Suprapubic skin (tissue), 4 donors: ENCODE measurements at regions not wholly inside any gene's neighbourhood (a gene's known extent, or its start where the extent isn't known, plus 50 kb on each side); places are given as distances from the start of the nearest gene placed in this dataset.

Experiments
- DNase-seq, 2 donors: peaks; one replicate each; pipeline ENCODE4 v3.0.0-alpha.2; 2019; ENCODE audit warnings: low spot score in 2 of 2
- H3K27ac ChIP-seq: fragments of 200-600 bp; sonication (generic); one replicate; pipeline ENCODE4 v1.5.1; 2019
- H3K27me3 ChIP-seq: fragments of 200-600 bp; sonication (generic); one replicate; pipeline ENCODE4 v1.5.1; 2019
- H3K36me3 ChIP-seq: fragments of 200-600 bp; sonication (generic); one replicate; pipeline ENCODE4 v1.5.1; 2019
- H3K4me1 ChIP-seq: fragments of 200-600 bp; sonication (generic); one replicate; pipeline ENCODE4 v1.5.1; 2019
- H3K4me3 ChIP-seq: fragments of 200-600 bp; sonication (generic); one replicate; pipeline ENCODE4 v1.5.1; 2019; ENCODE audit warnings: mild to moderate bottlenecking
- H3K9me3 ChIP-seq: fragments of 200-600 bp; sonication (generic); one replicate; pipeline ENCODE4 v1.5.1; 2019
- EP300 ChIP-seq: sonication (generic); formaldehyde crosslinking; IDR thresholded peaks from one replicate; pipeline ENCODE4 v1.6.1; 2017; ENCODE audit warnings: antibody characterized with exemption
- POLR2A ChIP-seq, 2 donors: fragments of 450-650 bp; IDR thresholded peaks; one replicate each; pipeline ENCODE4 v1.6.1; 2017; ENCODE audit warnings: antibody characterized with exemption in 2 of 2, mild to moderate bottlenecking in 2 of 2, moderate library complexity in 2 of 2
- POLR2AphosphoS5 ChIP-seq, 3 donors: sonication (generic); formaldehyde crosslinking; IDR thresholded peaks; one replicate each; pipeline ENCODE4 v1.6.1; 2017; ENCODE audit warnings: antibody characterized with exemption in 3 of 3
- WGBS: methylation state at CpG from one replicate; pipeline ENCODE4 v1.1.5; 2018; 5-methylcytosine and 5-hydroxymethylcytosine counted together
- TF ChIP-seq, protein P1 (sequence below), 2 donors: fragments of 200-600 bp in 1 of 2; fragments of 450-650 bp in 1 of 2; sonication (generic) in 1 of 2; IDR thresholded peaks; one replicate each; pipeline ENCODE4 v1.5.1; 2016 to 2019; ENCODE audit warnings: antibody characterized with exemption in 2 of 2, mild to moderate bottlenecking in 1 of 2, moderate library complexity in 1 of 2

DNA sequence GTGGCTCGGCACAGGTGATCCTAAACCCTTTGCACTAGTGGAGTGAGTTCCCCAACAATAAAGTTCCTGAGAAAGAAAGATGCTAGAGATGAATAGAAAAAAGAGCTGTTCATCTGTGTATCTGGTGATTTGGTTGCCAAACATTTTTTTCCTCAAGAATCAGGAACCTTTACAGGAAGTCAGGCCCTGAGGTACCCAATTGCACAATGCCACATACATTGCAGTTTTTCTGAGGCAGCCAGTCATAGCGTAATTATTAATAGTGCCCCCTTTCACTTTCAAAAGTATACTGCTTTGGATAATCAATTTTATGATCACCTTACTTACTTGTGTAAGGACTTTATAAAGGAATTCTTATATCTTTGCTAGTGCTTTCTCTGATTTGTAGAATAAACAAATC is 346.3 kb upstream of the POU3F1 start:
- H3K4me1 ChIP-seq: no peaks in the 10 kb centered on the region
- no peak overlapping the region for H3K4me3 ChIP-seq
- no peaks in the 10 kb centered on the region for H3K27me3 ChIP-seq
- 88% methylated on average over 2 of the region's 2 CpGs for WGBS
- H3K9me3 ChIP-seq: peaks cover 4% of the 10 kb centered on the region
- TF ChIP-seq, protein P1, sequence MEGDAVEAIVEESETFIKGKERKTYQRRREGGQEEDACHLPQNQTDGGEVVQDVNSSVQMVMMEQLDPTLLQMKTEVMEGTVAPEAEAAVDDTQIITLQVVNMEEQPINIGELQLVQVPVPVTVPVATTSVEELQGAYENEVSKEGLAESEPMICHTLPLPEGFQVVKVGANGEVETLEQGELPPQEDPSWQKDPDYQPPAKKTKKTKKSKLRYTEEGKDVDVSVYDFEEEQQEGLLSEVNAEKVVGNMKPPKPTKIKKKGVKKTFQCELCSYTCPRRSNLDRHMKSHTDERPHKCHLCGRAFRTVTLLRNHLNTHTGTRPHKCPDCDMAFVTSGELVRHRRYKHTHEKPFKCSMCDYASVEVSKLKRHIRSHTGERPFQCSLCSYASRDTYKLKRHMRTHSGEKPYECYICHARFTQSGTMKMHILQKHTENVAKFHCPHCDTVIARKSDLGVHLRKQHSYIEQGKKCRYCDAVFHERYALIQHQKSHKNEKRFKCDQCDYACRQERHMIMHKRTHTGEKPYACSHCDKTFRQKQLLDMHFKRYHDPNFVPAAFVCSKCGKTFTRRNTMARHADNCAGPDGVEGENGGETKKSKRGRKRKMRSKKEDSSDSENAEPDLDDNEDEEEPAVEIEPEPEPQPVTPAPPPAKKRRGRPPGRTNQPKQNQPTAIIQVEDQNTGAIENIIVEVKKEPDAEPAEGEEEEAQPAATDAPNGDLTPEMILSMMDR (IDR thresholded peaks at IDR 0.05): no peak
- TF ChIP-seq POLR2AphosphoS5 (IDR thresholded peaks at IDR 0.05) (no peak), POLR2A (IDR thresholded peaks at IDR 0.05) (no peak), EP300 (no peak)
- no peak for DNase-seq
- no peak overlapping the region for H3K27ac ChIP-seq
- H3K36me3 ChIP-seq: no peaks in the 10 kb centered on the region

DNA sequence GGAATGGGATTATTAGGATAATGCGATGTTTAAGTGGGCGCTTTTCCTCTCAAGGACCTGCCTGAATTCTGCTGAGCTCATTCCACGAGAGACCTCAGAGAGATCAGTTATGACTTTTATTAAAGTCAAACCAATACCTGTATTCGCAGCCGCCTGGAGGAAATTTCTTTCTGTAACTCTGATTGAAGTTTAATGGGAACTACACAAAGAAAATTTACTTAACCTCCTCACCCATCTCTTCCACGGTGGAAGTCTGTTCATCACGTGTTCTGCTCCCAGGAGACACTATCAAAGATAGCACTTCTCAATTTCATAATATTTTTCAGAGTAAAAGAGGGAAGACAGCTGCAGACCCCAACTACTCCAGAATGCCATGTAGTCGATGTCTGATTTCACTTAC is 334.7 kb upstream of the POU3F1 start:
- H3K27me3 ChIP-seq: peaks cover 4% of the 10 kb centered on the region
- H3K36me3 ChIP-seq: no peaks in the 10 kb centered on the region
- WGBS: 69% methylated on average over 8 of the region's 8 CpGs
- DNase-seq: no peak
- no peak overlapping the region for H3K4me3 ChIP-seq
- no peaks in the 10 kb centered on the region for H3K9me3 ChIP-seq
- no peak overlapping the region for H3K27ac ChIP-seq
- no peak for TF ChIP-seq EP300
- no peak for TF ChIP-seq POLR2A (IDR thresholded peaks at IDR 0.05)
- TF ChIP-seq POLR2AphosphoS5 (IDR thresholded peaks at IDR 0.05): no peak
- TF ChIP-seq, protein P1 (IDR thresholded peaks at IDR 0.05): no peak
- no peaks in the 10 kb centered on the region for H3K4me1 ChIP-seq

DNA sequence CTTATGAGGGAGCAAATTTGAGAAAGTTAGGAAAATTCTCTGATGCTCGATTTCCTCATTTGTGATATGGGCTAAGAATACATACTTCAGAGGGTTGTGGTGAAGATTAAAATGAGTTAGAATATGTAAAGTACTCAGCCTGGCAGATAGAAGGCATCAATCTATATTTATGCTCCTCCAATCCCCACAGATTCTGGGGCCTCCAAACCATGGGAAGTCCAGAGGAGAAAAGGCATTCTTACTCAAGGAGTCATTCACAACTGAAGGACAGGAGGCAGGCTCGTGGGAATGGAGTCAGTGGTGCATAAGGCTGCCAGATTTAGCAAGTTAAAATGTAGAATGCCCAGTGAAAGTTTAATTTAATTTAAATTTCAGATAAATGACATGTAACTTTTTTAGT is 330.0 kb upstream of the POU3F1 start:
- peaks cover 8% of the 10 kb centered on the region for H3K27me3 ChIP-seq
- WGBS: 73% methylated on average over 2 of the region's 2 CpGs

DNA sequence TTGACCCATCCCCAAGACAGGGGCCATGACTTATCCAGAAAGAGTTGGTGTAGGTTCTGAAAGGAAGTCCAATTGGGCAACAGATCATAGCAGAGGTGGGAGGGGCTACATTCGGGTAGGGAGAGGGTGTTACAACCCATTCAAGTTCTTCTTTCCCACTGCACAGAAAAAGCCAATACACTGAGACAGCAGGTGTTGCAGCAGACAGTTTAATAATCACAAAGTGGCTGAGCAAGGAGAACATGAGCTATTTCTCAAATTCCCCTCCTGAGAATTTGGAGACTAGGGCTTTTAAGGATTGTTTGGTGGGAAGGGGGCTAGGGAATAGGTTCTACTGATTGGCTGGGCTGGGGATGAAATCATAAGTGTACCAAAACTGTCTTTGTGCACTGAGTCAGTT is 328.4 kb upstream of the POU3F1 start:
- no peak overlapping the region for H3K27ac ChIP-seq
- no peaks in the 10 kb centered on the region for H3K4me1 ChIP-seq
- WGBS: 58% methylated on average over 1 of the region's 1 CpG
- no peak overlapping the region for H3K4me3 ChIP-seq
- H3K27me3 ChIP-seq: peaks cover 4% of the 10 kb centered on the region
- H3K9me3 ChIP-seq: peaks cover 8% of the 10 kb centered on the region
- no peaks in the 10 kb centered on the region for H3K36me3 ChIP-seq
- TF ChIP-seq EP300 (no peak), POLR2A (IDR thresholded peaks at IDR 0.05) (no peak), POLR2AphosphoS5 (IDR thresholded peaks at IDR 0.05) (no peak)
- TF ChIP-seq, protein P1 (IDR thresholded peaks at IDR 0.05): no peak
- DNase-seq: no peak

More for the DNA sequence above, 330.0 kb upstream of the POU3F1 start:
- no peaks in the 10 kb centered on the region for H3K36me3 ChIP-seq
- H3K27ac ChIP-seq: no peak overlapping the region
- DNase-seq: no peak
- peaks cover 8% of the 10 kb centered on the region for H3K9me3 ChIP-seq
- no peaks in the 10 kb centered on the region for H3K4me1 ChIP-seq
- TF ChIP-seq POLR2AphosphoS5 (IDR thresholded peaks at IDR 0.05): no peak
- no peak for TF ChIP-seq EP300
- no peak for TF ChIP-seq POLR2A (IDR thresholded peaks at IDR 0.05)
- TF ChIP-seq, protein P1 (IDR thresholded peaks at IDR 0.05): no peak
- no peak overlapping the region for H3K4me3 ChIP-seq

DNA sequence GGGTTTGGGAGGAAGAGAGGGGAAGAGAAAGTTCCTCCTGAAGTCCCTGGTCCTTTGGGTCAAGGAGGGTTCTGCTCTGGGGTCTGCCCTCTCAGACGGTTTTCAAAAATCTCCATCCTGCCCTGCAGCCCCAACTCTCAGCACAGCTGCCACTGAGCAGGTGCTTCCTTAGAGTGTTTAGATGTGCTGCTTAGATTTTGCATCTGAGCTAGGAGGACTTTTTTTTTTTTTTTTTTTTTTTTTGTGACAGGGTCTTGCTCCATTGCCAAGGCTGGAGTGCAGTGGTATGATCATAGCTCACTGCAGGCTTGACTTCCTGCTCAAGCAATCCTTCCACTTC is 324.9 kb upstream of the POU3F1 start:
- Histone ChIP-seq H3K9me3 (peaks cover 8% of the 10 kb centered on the region), H3K4me3 (no peak overlapping the region), H3K36me3 (no peaks in the 10 kb centered on the region), H3K27ac (no peak overlapping the region), H3K27me3 (peaks cover 4% of the 10 kb centered on the region), H3K4me1 (no peaks in the 10 kb centered on the region)
- DNase-seq: no peak
- TF ChIP-seq, protein P1 (IDR thresholded peaks at IDR 0.05): no peak
- TF ChIP-seq EP300: no peak
- no peak for TF ChIP-seq POLR2AphosphoS5 (IDR thresholded peaks at IDR 0.05)
- TF ChIP-seq POLR2A (IDR thresholded peaks at IDR 0.05): no peak
- WGBS: 70% methylated on average over 1 of the region's 1 CpG
